ENCODE measurements at regions not wholly inside any gene's neighbourhood (a gene's known extent, or its start where the extent isn't known, plus 50 kb on each side); places are given as distances from the start of the nearest gene placed in this dataset.

DNA sequence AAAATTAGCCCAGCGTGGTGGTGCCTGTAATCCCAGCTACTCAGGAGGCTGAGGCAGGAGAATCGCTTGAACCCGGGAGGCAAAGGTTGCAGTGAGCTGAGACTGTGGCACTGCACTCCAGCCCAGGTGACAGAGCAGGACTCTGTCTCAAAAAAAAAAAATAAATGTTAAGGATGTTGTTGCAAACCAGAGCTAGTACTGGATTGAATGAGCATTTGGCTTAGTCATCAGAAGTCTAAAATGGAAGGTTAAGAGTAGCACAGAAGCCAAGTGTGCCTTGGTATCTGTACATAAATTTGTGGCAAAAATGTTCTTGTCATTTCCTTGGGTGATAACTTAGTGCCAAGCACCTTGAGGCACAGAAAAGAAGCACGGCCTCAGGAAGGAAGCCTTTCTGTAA is 50.6 kb upstream of the MED9 start:
- H3K4me3 Mint-ChIP-seq = no peak overlapping the region
- TF ChIP-seq ZNF396 (CRISPR knock-in tag; IDR thresholded peaks at IDR 0.05; ENCODE audit: borderline replicate concordance) (no peak), PRRX2 (CRISPR knock-in tag; IDR thresholded peaks at IDR 0.05) (no peak), SMAD4 (CRISPR knock-in tag; IDR thresholded peaks at IDR 0.05) (no peak), SOX15 (CRISPR knock-in tag; IDR thresholded peaks at IDR 0.05) (no peak), ZBTB21 (CRISPR knock-in tag; IDR thresholded peaks at IDR 0.05; ENCODE audit: borderline replicate concordance) (no peak), NFATC4 (CRISPR knock-in tag; IDR thresholded peaks at IDR 0.05) (no peak), NFYB (CRISPR knock-in tag; conservative IDR thresholded peaks at IDR 0.05; ENCODE audit: low read depth) (no peak), TP53 (CRISPR knock-in tag; IDR thresholded peaks at IDR 0.05) (no peak), SMAD3 (CRISPR knock-in tag; IDR thresholded peaks at IDR 0.05; ENCODE audit: borderline replicate concordance) (no peak), GABPB1 (CRISPR knock-in tag; IDR thresholded peaks at IDR 0.05) (no peak), SP1 (CRISPR knock-in tag; conservative IDR thresholded peaks at IDR 0.05) (no peak), ESRRA (CRISPR knock-in tag; IDR thresholded peaks at IDR 0.05; ENCODE audit: borderline replicate concordance) (no peak), NR3C1 (CRISPR knock-in tag; conservative IDR thresholded peaks at IDR 0.05; ENCODE audit: low read depth) (no peak), NR1H2 (CRISPR knock-in tag; IDR thresholded peaks at IDR 0.05) (no peak)
- TF ChIP-seq, protein P1, sequence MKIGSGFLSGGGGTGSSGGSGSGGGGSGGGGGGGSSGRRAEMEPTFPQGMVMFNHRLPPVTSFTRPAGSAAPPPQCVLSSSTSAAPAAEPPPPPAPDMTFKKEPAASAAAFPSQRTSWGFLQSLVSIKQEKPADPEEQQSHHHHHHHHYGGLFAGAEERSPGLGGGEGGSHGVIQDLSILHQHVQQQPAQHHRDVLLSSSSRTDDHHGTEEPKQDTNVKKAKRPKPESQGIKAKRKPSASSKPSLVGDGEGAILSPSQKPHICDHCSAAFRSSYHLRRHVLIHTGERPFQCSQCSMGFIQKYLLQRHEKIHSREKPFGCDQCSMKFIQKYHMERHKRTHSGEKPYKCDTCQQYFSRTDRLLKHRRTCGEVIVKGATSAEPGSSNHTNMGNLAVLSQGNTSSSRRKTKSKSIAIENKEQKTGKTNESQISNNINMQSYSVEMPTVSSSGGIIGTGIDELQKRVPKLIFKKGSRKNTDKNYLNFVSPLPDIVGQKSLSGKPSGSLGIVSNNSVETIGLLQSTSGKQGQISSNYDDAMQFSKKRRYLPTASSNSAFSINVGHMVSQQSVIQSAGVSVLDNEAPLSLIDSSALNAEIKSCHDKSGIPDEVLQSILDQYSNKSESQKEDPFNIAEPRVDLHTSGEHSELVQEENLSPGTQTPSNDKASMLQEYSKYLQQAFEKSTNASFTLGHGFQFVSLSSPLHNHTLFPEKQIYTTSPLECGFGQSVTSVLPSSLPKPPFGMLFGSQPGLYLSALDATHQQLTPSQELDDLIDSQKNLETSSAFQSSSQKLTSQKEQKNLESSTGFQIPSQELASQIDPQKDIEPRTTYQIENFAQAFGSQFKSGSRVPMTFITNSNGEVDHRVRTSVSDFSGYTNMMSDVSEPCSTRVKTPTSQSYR (CRISPR knock-in tag; IDR thresholded peaks at IDR 0.05) = no peak
- TF ChIP-seq, protein P2, sequence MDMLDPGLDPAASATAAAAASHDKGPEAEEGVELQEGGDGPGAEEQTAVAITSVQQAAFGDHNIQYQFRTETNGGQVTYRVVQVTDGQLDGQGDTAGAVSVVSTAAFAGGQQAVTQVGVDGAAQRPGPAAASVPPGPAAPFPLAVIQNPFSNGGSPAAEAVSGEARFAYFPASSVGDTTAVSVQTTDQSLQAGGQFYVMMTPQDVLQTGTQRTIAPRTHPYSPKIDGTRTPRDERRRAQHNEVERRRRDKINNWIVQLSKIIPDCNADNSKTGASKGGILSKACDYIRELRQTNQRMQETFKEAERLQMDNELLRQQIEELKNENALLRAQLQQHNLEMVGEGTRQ (CRISPR knock-in tag; IDR thresholded peaks at IDR 0.05) = no peak
- TF ChIP-seq, protein P3, sequence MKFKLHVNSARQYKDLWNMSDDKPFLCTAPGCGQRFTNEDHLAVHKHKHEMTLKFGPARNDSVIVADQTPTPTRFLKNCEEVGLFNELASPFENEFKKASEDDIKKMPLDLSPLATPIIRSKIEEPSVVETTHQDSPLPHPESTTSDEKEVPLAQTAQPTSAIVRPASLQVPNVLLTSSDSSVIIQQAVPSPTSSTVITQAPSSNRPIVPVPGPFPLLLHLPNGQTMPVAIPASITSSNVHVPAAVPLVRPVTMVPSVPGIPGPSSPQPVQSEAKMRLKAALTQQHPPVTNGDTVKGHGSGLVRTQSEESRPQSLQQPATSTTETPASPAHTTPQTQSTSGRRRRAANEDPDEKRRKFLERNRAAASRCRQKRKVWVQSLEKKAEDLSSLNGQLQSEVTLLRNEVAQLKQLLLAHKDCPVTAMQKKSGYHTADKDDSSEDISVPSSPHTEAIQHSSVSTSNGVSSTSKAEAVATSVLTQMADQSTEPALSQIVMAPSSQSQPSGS (CRISPR knock-in tag; IDR thresholded peaks at IDR 0.05; ENCODE audit: borderline replicate concordance, low read depth) = no peak
- ATAC-seq = no peak
- ChIA-PET POLR2A (no interaction called here), CTCF (no interaction called here)
- H3K4me1 Mint-ChIP-seq = no peaks in the 10 kb centered on the region
- no peak overlapping the region for H3K27ac Mint-ChIP-seq
- peaks cover 8% of the 10 kb centered on the region for H3K36me3 Mint-ChIP-seq
- DNase-seq (ENCODE audit: low spot score) = no peak
- H3K27me3 Mint-ChIP-seq (ENCODE audit: low read depth) = peaks cover 27% of the 10 kb centered on the region
- H3K9me3 Mint-ChIP-seq = peaks cover 61% of the 10 kb centered on the region

All from WTC11 (cell line).